OCI-LY7 (cell line): ENCODE measurements at regions not wholly inside any gene's neighbourhood (a gene's known extent, or its start where the extent isn't known, plus 50 kb on each side); places are given as distances from the start of the nearest gene placed in this dataset.

Source experiments
- CTCF ChIP-seq: fragments of 200-600 bp; sonication (generic); conservative IDR thresholded peaks from 2 replicates; pipeline ENCODE4 v1.5.1; 2014; ENCODE audit warnings: mild to moderate bottlenecking, antibody characterized with exemption, low read length, moderate library complexity, mixed read lengths
- EZH2phosphoT487 ChIP-seq: fragments of 200-600 bp; sonication (generic); IDR thresholded peaks from 2 replicates; pipeline ENCODE4 v1.6.1; 2018; ENCODE audit warnings: low read depth, borderline replicate concordance, mild to moderate bottlenecking, mixed run types, antibody characterized with exemption, low read length, moderate library complexity, mixed read lengths

DNA sequence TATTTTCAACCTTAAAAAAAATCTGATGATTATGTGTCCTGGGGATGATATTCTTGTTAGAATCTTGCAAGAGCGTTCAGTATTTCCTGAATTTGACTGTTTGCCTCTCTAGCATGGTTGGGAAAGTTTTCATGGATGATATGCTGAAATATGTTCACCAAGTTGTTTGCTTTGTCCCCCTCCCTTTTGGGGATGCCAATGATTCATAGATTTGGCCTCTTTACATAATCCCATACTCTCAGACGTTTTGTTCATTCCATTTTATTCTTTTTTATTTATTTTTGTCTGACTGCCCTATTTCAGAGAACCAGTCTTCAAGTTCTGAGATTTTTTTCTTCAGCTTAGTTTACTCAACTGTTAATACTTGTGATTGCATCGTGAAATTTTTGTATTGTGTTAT, 415.1 kb downstream of the FAM47B start:
- TF ChIP-seq CTCF: no peak
- TF ChIP-seq EZH2phosphoT487: no peak
